Adrenal gland (tissue), 5 donors: ENCODE measurements at regions not wholly inside any gene's neighbourhood (a gene's known extent, or its start where the extent isn't known, plus 50 kb on each side); places are given as distances from the start of the nearest gene placed in this dataset.

Source experiments
- CTCF ChIP-seq, 6 experiments: fragments of 450-650 bp in 4 of 6; fragments of 200-600 bp in 2 of 6; sonication (generic) in 1 of 6; IDR thresholded peaks; 1 replicate in 5 of 6; 2 replicates in 1 of 6; pipeline versions ENCODE4 v1.5.1 to v1.8.0; 2016 to 2021; ENCODE audit warnings: antibody characterized with exemption in 6 of 6, mild to moderate bottlenecking in 2 of 6, moderate library complexity in 1 of 6
- POLR2A ChIP-seq, 2 donors: fragments of 450-650 bp; IDR thresholded peaks; one replicate each; pipeline ENCODE4 v1.6.1; 2017; ENCODE audit warnings: antibody characterized with exemption in 2 of 2, mild to moderate bottlenecking in 2 of 2, moderate library complexity in 1 of 2
- donor health status: DM: no; HTN: no; CAD: no.

DNA sequence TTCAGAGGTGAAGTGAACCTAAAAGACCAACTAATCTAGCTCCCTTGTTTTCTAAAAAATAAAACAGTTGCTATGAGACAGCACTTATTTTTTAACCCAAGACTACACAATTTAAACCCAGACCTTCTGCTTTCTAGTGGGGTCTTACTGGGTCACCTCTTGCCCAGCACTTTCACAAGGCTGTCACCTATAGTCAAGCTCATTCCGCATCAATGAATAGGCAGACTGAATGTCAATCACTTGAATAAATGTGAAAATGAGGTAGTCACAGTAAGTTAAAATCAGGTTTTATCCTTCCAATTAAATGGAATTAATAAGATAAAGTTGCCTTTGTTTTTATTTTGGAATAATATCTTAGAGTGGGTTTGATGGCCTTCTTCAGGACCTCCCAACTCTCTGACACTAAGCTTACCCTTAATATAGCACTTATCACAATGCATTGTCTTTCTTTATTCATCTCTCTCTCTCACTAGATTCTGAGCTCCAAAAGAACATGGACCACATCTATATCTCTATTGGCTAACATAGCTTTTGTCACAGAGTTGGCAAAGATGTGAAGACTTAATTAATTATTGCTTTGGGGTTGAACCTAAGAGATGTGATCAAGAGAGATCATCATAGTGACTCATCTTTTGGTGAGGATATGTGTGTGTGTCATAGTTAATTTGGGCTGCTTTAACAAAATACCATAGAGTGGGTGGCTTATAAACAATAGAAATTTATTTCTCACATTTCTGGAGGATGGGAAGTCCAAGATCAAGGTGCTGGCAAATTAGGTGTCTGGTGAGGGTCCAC is 248.7 kb upstream of the DAB1 start:
- TF ChIP-seq CTCF (IDR thresholded peaks at IDR 0.05), result no peak
- TF ChIP-seq POLR2A (IDR thresholded peaks at IDR 0.05), result no peak
